Lower leg skin (tissue), 3 donors: ENCODE measurements at regions not wholly inside any gene's neighbourhood (a gene's known extent, or its start where the extent isn't known, plus 50 kb on each side); places are given as distances from the start of the nearest gene placed in this dataset.

Source experiments
- POLR2A ChIP-seq, 2 donors: fragments of 450-650 bp; IDR thresholded peaks; one replicate each; pipeline ENCODE4 v1.6.1; 2016 to 2017; ENCODE audit warnings: antibody characterized with exemption in 2 of 2, mild to moderate bottlenecking in 1 of 2, moderate library complexity in 1 of 2
- TF ChIP-seq, protein P1 (sequence below), 3 donors: fragments of 450-650 bp; IDR thresholded peaks; one replicate each; pipeline ENCODE4 v1.5.1; 2016; ENCODE audit warnings: antibody characterized with exemption in 3 of 3, mild to moderate bottlenecking in 3 of 3, moderate library complexity in 2 of 3

DNA sequence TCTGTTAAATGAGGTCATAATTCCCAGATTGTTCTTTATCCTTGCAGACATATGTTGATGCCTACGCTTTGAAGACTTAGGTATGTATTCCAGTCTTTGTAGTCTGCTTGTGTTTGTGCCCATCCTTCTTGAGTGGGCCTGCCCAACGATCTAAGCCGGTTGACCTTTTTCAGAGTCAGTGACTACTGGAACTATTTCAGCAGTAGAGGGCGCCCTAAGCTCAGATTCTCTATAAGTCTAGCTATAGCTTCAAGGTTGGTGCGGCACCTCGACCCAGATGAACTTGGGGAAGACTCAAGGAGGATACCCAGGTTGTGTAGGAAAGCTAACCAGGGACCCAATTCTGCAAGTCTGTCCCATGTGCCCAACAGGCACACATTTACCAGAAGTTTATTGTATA lies 228.8 kb upstream of the PPP2R3A start:
- TF ChIP-seq, protein P1, sequence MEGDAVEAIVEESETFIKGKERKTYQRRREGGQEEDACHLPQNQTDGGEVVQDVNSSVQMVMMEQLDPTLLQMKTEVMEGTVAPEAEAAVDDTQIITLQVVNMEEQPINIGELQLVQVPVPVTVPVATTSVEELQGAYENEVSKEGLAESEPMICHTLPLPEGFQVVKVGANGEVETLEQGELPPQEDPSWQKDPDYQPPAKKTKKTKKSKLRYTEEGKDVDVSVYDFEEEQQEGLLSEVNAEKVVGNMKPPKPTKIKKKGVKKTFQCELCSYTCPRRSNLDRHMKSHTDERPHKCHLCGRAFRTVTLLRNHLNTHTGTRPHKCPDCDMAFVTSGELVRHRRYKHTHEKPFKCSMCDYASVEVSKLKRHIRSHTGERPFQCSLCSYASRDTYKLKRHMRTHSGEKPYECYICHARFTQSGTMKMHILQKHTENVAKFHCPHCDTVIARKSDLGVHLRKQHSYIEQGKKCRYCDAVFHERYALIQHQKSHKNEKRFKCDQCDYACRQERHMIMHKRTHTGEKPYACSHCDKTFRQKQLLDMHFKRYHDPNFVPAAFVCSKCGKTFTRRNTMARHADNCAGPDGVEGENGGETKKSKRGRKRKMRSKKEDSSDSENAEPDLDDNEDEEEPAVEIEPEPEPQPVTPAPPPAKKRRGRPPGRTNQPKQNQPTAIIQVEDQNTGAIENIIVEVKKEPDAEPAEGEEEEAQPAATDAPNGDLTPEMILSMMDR (IDR thresholded peaks at IDR 0.05) = no peak
- TF ChIP-seq POLR2A (IDR thresholded peaks at IDR 0.05) = no peak
